SK-N-SH (cell line): ENCODE measurements at regions not wholly inside any gene's neighbourhood (a gene's known extent, or its start where the extent isn't known, plus 50 kb on each side); places are given as distances from the start of the nearest gene placed in this dataset.

Experiments used
- CTCF ChIA-PET: fragments of 300-600, 350-600 bp; formaldehyde crosslinking; extraction: SDS; loops from one replicate; lab custom pipeline; 2021; lab: Yijun Ruan, JAX
- POLR2A ChIA-PET: fragments of 350-600 bp; sonication (Branson Sonifier 250); formaldehyde crosslinking; extraction: SDS; loops from one replicate; lab custom pipeline; 2020; ENCODE audit warnings: antibody characterized with exemption, inconsistent platforms; lab: Yijun Ruan, JAX
- DNase-seq: peaks from one replicate; pipeline ENCODE4 v3.0.0; 2012
- H2AFZ ChIP-seq: fragments of 200-600 bp; sonication (generic); 2 replicates; pipeline ENCODE4 v1.8.1; 2016; ENCODE audit warnings: antibody characterized with exemption, mild to moderate bottlenecking, low read depth
- H3F3A ChIP-seq: fragments of 200-600 bp; sonication (generic); replicated peaks from 2 replicates; pipeline ENCODE3; 2016; ENCODE audit warnings: antibody characterized with exemption, mild to moderate bottlenecking; ENCODE audit not compliant: insufficient read depth
- H3K27ac ChIP-seq, 2 experiments: fragments of 200-500 bp in 1 of 2; fragments of 200-600 bp in 1 of 2; sonication (Bioruptor generic) in 1 of 2; sonication (generic), shearing (Covaris generic) in 1 of 2; 2 replicates each; pipeline versions ENCODE4 v1.5.1 to v1.6.1; 2014 to 2016; ENCODE audit warnings: low read depth in 2 of 2, inconsistent platforms in 1 of 2, low read length in 1 of 2, mild to moderate bottlenecking in 1 of 2, mixed read lengths in 1 of 2
- H3K27me3 ChIP-seq: fragments of 200-600 bp; sonication (generic), shearing (Covaris generic); 2 replicates; pipeline ENCODE4 v1.6.1; 2016; ENCODE audit warnings: mixed run types; ENCODE audit not compliant: insufficient read depth
- H3K36me3 ChIP-seq, 2 experiments: fragments of 200-500 bp in 1 of 2; fragments of 200-600 bp in 1 of 2; sonication (Bioruptor generic) in 1 of 2; sonication (generic) in 1 of 2; replicated peaks in 1 of 2; 2 replicates each; pipeline versions ENCODE3 to v1.5.1; 2014 to 2016; ENCODE audit warnings: low read length in 1 of 2, mild to moderate bottlenecking in 1 of 2; ENCODE audit not compliant: insufficient read depth in 2 of 2, control insufficient read depth in 1 of 2
- H3K4me1 ChIP-seq, 2 experiments: fragments of 200-500 bp in 1 of 2; fragments of 200-600 bp in 1 of 2; sonication (Bioruptor generic) in 1 of 2; sonication (generic), shearing (Covaris generic) in 1 of 2; 2 replicates each; pipeline versions ENCODE4 v1.5.1 to v1.6.1; 2014 to 2016; ENCODE audit warnings: low read depth in 1 of 2, low read length in 1 of 2, mixed run types in 1 of 2; ENCODE audit not compliant: insufficient read depth in 2 of 2, control insufficient read depth in 1 of 2
- H3K4me2 ChIP-seq: fragments of 200-600 bp; sonication (generic), shearing (Covaris generic); 2 replicates; pipeline ENCODE4 v1.6.1; 2017; ENCODE audit warnings: mixed run types
- H3K4me3 ChIP-seq, 2 experiments: fragments of 200-500 bp in 1 of 2; fragments of 200-600 bp in 1 of 2; sonication (Bioruptor generic) in 1 of 2; sonication (generic), shearing (Covaris generic) in 1 of 2; 2 replicates each; pipeline versions ENCODE4 v1.5.1 to v1.8.1; 2014 to 2016; ENCODE audit warnings: low read depth in 2 of 2, inconsistent platforms in 1 of 2, low read length in 1 of 2, mild to moderate bottlenecking in 1 of 2, mixed read lengths in 1 of 2, moderate library complexity in 1 of 2
- H3K79me2 ChIP-seq: fragments of 200-600 bp; sonication (generic); 2 replicates; pipeline ENCODE4 v1.8.1; 2017; ENCODE audit warnings: mild to moderate bottlenecking; ENCODE audit not compliant: insufficient read depth
- H3K9ac ChIP-seq: fragments of 200-600 bp; sonication (generic); 2 replicates; pipeline ENCODE4 v1.6.1; 2017; ENCODE audit warnings: mixed run types
- H3K9me2 ChIP-seq: fragments of 200-600 bp; sonication (generic); 2 replicates; pipeline ENCODE4 v1.6.1; 2017; ENCODE audit warnings: mixed run types
- H3K9me3 ChIP-seq: fragments of 200-600 bp; sonication (generic); 2 replicates; pipeline ENCODE4 v1.6.1; 2017; ENCODE audit warnings: mixed run types, mild to moderate bottlenecking, moderate library complexity
- H4K20me1 ChIP-seq: fragments of 200-600 bp; sonication (generic); 2 replicates; pipeline ENCODE4 v1.6.1; 2017; ENCODE audit warnings: mild to moderate bottlenecking, mixed run types; ENCODE audit not compliant: insufficient read depth
- CHD2 ChIP-seq: fragments of 150-350 bp; IDR thresholded peaks from 2 replicates; pipeline ENCODE4 v1.6.1; 2018; ENCODE audit warnings: low read length; ENCODE audit not compliant: partially characterized antibody
- EP300 ChIP-seq, 2 experiments: IDR thresholded peaks; 2 replicates each; pipeline versions ENCODE4 v1.4.0 to v1.6.1; 2012; ENCODE audit warnings: borderline replicate concordance in 1 of 2, low read depth in 1 of 2, low read length in 1 of 2
- FOXJ3 ChIP-seq: sonication (generic); formaldehyde crosslinking; IDR thresholded peaks from 2 replicates; pipeline ENCODE4 v1.5.1; 2020; ENCODE audit warnings: mild to moderate bottlenecking, missing genetic modification reagents
- FOXM1 ChIP-seq: IDR thresholded peaks from 2 replicates; pipeline ENCODE4 v1.4.0; 2012; ENCODE audit warnings: low read depth, mild to moderate bottlenecking
- GABPA ChIP-seq: IDR thresholded peaks from 2 replicates; pipeline ENCODE4 v1.4.0; 2012; ENCODE audit warnings: low read depth, mild to moderate bottlenecking
- GATA2 ChIP-seq: sonication (generic); formaldehyde crosslinking; IDR thresholded peaks from 2 replicates; pipeline ENCODE4 v1.5.0; 2020; ENCODE audit warnings: mild to moderate bottlenecking, missing genetic modification reagents
- MAX ChIP-seq: IDR thresholded peaks from 2 replicates; pipeline ENCODE4 v1.4.0; 2012; ENCODE audit warnings: low read depth
- NFIC ChIP-seq: IDR thresholded peaks from 2 replicates; pipeline ENCODE4 v1.4.0; 2012; ENCODE audit warnings: borderline replicate concordance
- NRF1 ChIP-seq: IDR thresholded peaks from 2 replicates; pipeline ENCODE4 v1.6.1; 2012; ENCODE audit warnings: low read depth, mild to moderate bottlenecking, low read length
- POLR2AphosphoS5 ChIP-seq: IDR thresholded peaks from 2 replicates; pipeline ENCODE4 v1.6.1; 2012; ENCODE audit warnings: low read depth, low read length
- RAD21 ChIP-seq: IDR thresholded peaks from 2 replicates; pipeline ENCODE4 v1.6.1; 2012; ENCODE audit warnings: mild to moderate bottlenecking, low read length
- RFX5 ChIP-seq: IDR thresholded peaks from 2 replicates; pipeline ENCODE4 v1.6.1; 2012; ENCODE audit warnings: mild to moderate bottlenecking, improper control_type of control experiment, low read length
- SMC3 ChIP-seq: IDR thresholded peaks from 2 replicates; pipeline ENCODE4 v1.6.1; 2012; ENCODE audit warnings: low read depth, low read length, improper control_type of control experiment
- TAF1 ChIP-seq: IDR thresholded peaks from 2 replicates; pipeline ENCODE4 v1.6.1; 2012; ENCODE audit warnings: low read depth, mild to moderate bottlenecking, low read length, moderate library complexity, borderline replicate concordance
- TCF12 ChIP-seq: IDR thresholded peaks from 2 replicates; pipeline ENCODE4 v1.4.0; 2012
- USF1 ChIP-seq: IDR thresholded peaks from 2 replicates; pipeline ENCODE4 v1.4.0; 2012; ENCODE audit warnings: low read depth, borderline replicate concordance
- WGBS: methylation state at CpG from one replicate; pipeline ENCODE4 v1.1.6; 2017; ENCODE audit warnings: low lambda C conversion rate; 5-methylcytosine and 5-hydroxymethylcytosine counted together

GRCh38 chr13:104691767-104692467 is 1625.7 kb upstream of the SLC10A2 start (continued):
- TF ChIP-seq FOXM1: no peak
- TF ChIP-seq CHD2: no peak
- no peak for TF ChIP-seq NFIC

GRCh38 chr13:104686484-104686883 is 1620.3 kb upstream of the SLC10A2 start:
- Histone ChIP-seq H3K9me3 (no peaks in the 10 kb centered on the region), H3K4me3 (no peak overlapping the region), H3K4me2 (no peak overlapping the region), H3K9me2 (no peaks in the 10 kb centered on the region), H3K4me1 (no peaks in the 10 kb centered on the region; a peak in 1 of 4 replicates), H3K36me3 (no peaks in the 10 kb centered on the region), H3K27ac (no peak overlapping the region), H2AFZ (no peak overlapping the region), H3K79me2 (no peaks in the 10 kb centered on the region), H4K20me1 (no peaks in the 10 kb centered on the region), H3K27me3 (no peaks in the 10 kb centered on the region), H3K9ac (no peak overlapping the region), H3F3A (no peaks in the 10 kb centered on the region)
- CTCF ChIA-PET: no interaction called here
- WGBS: 34% methylated on average over 3 of the region's 3 CpGs
- POLR2A ChIA-PET: no interaction called here
- TF ChIP-seq SMC3: no peak
- TF ChIP-seq TCF12: no peak
- no peak for TF ChIP-seq RFX5
- no peak for TF ChIP-seq NRF1
- no peak for TF ChIP-seq FOXM1
- TF ChIP-seq RAD21: no peak
- no peak for TF ChIP-seq GATA2
- TF ChIP-seq FOXJ3: no peak
- no peak for TF ChIP-seq GABPA
- TF ChIP-seq EP300 (IDR thresholded peaks at IDR 0.05; ENCODE audit: borderline replicate concordance in 1 of 2, low read depth in 1 of 2, low read length in 1 of 2): no peak
- no peak for TF ChIP-seq TAF1
- TF ChIP-seq USF1: no peak
- no peak for TF ChIP-seq POLR2AphosphoS5
- TF ChIP-seq MAX: no peak
- no peak for DNase-seq

GRCh38 chr13:104683789-104684188 is 1617.6 kb upstream of the SLC10A2 start:
- Histone ChIP-seq H3K27ac (no peak overlapping the region), H3K79me2 (no peaks in the 10 kb centered on the region), H3K4me3 (no peak overlapping the region), H3K4me2 (no peak overlapping the region), H4K20me1 (no peaks in the 10 kb centered on the region), H3K27me3 (no peaks in the 10 kb centered on the region), H3F3A (no peaks in the 10 kb centered on the region), H3K9me3 (no peaks in the 10 kb centered on the region), H3K9ac (no peak overlapping the region), H2AFZ (no peak overlapping the region), H3K36me3 (no peaks in the 10 kb centered on the region), H3K4me1 (no peaks in the 10 kb centered on the region; a peak in 1 of 4 replicates), H3K9me2 (no peaks in the 10 kb centered on the region)
- ChIA-PET POLR2A (no interaction called here), CTCF (no interaction called here)
- no peak for DNase-seq
- no peak for TF ChIP-seq SMC3
- TF ChIP-seq USF1: no peak
